ENCODE measurements at regions not wholly inside any gene's neighbourhood (a gene's known extent, or its start where the extent isn't known, plus 50 kb on each side); places are given as distances from the start of the nearest gene placed in this dataset.

GRCh38 chr4:58357947-58358346, 1247.8 kb upstream of the IGFBP7 start:
- no peak overlapping the region for H3K4me3 Mint-ChIP-seq (ENCODE audit: unreplicated experiment)
- no peak for DNase-seq (ENCODE audit: extremely low spot score, unreplicated experiment)
- no peak overlapping the region for H3K27ac Mint-ChIP-seq (ENCODE audit: unreplicated experiment)
- no peaks in the 10 kb centered on the region for H3K36me3 Mint-ChIP-seq (ENCODE audit: unreplicated experiment)
- H3K9me3 Mint-ChIP-seq (ENCODE audit: unreplicated experiment): peaks cover 16% of the 10 kb centered on the region
- TF ChIP-seq, protein P1, sequence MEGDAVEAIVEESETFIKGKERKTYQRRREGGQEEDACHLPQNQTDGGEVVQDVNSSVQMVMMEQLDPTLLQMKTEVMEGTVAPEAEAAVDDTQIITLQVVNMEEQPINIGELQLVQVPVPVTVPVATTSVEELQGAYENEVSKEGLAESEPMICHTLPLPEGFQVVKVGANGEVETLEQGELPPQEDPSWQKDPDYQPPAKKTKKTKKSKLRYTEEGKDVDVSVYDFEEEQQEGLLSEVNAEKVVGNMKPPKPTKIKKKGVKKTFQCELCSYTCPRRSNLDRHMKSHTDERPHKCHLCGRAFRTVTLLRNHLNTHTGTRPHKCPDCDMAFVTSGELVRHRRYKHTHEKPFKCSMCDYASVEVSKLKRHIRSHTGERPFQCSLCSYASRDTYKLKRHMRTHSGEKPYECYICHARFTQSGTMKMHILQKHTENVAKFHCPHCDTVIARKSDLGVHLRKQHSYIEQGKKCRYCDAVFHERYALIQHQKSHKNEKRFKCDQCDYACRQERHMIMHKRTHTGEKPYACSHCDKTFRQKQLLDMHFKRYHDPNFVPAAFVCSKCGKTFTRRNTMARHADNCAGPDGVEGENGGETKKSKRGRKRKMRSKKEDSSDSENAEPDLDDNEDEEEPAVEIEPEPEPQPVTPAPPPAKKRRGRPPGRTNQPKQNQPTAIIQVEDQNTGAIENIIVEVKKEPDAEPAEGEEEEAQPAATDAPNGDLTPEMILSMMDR (IDR thresholded peaks at IDR 0.05): no peak
- H3K27me3 Mint-ChIP-seq (ENCODE audit: unreplicated experiment): no peaks in the 10 kb centered on the region
- H3K4me1 Mint-ChIP-seq (ENCODE audit: unreplicated experiment): no peaks in the 10 kb centered on the region

DNA sequence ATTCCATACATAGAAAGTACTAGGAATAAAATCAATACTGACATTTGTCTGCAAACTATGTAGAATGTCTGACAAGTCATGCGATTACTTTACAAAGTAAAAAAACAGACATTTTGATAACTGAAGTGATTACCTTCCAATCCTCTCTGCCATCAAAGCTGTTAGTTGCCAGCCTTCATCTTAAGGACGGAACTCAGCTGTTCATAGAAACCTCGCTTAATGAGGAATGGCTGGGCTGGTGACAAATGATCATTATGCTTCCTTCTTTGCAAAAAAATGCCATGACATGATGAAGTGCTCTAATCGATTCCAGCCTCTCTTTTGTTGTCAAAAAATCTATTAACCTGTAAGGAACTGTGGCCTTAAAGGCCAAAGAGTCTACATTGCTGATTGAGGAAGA, 1214.9 kb upstream of the IGFBP7 start:
- Mint-ChIP-seq H3K9me3 (ENCODE audit: unreplicated experiment) (no peaks in the 10 kb centered on the region), H3K4me3 (ENCODE audit: unreplicated experiment) (no peak overlapping the region), H3K4me1 (ENCODE audit: unreplicated experiment) (no peaks in the 10 kb centered on the region), H3K27me3 (ENCODE audit: unreplicated experiment) (no peaks in the 10 kb centered on the region), H3K36me3 (ENCODE audit: unreplicated experiment) (no peaks in the 10 kb centered on the region), H3K27ac (ENCODE audit: unreplicated experiment) (no peak overlapping the region)
- TF ChIP-seq, protein P1 (IDR thresholded peaks at IDR 0.05): no peak
- no peak for DNase-seq (ENCODE audit: extremely low spot score, unreplicated experiment)

DNA sequence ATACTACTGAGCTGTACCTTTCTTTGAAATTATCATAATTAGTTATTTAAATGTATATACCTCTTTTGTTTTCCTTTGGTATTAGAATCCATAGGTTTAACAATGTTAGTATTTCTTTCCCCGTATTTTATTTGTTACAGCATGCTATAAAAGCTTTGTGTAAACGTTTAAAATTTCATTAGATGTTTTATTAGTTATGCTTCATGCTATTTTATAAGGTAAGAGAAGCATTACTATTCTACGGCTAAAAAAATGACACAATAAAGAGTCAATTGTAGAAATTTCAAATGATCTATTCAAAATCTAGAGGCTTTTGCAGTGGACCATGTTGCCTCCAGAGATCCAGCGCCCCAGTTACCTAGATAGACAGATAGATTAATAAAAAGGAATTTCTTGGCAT, 1203.3 kb upstream of the IGFBP7 start:
- H3K4me3 Mint-ChIP-seq (ENCODE audit: unreplicated experiment): no peak overlapping the region
- H3K36me3 Mint-ChIP-seq (ENCODE audit: unreplicated experiment): no peaks in the 10 kb centered on the region
- H3K27ac Mint-ChIP-seq (ENCODE audit: unreplicated experiment): no peak overlapping the region
- DNase-seq (ENCODE audit: extremely low spot score, unreplicated experiment): no peak
- H3K4me1 Mint-ChIP-seq (ENCODE audit: unreplicated experiment): no peaks in the 10 kb centered on the region
- no peaks in the 10 kb centered on the region for H3K9me3 Mint-ChIP-seq (ENCODE audit: unreplicated experiment)
- TF ChIP-seq, protein P1 (IDR thresholded peaks at IDR 0.05): no peak
- H3K27me3 Mint-ChIP-seq (ENCODE audit: unreplicated experiment): no peaks in the 10 kb centered on the region

GRCh38 chr4:58303456-58303855, 1193.3 kb upstream of the IGFBP7 start:
- H3K9me3 Mint-ChIP-seq (ENCODE audit: unreplicated experiment): peaks cover 7% of the 10 kb centered on the region
- no peak overlapping the region for H3K27ac Mint-ChIP-seq (ENCODE audit: unreplicated experiment)

DNA sequence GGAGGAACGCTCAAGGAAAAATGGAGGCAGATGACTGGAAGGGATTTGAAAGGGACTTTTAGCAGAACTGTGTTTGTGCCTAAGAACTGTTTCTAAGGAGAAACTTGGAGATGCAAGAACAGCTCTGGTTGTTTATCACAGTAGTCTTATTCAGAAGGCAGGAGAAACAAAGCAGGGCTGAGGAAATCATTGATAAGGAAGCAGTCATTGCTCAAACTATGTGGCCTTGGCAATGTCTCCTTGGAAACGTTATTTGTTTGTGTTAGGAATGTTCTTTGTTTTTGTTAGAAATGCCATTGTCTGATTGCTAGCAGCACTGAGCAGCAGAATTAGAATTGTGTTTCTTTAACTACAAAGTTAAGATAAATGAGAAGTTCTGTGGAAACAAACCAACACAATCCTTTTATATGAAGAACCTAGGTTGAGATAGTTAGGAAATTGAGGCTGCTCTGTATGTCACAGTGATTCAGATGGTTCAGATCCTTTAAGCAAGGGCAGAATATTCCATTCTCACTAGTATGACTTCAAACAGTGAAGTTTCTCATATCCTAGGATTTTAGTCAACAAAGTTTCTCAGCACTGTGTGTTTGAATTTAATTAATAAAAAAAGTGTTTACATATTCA, 1191.3 kb upstream of the IGFBP7 start:
- no peak for DNase-seq (ENCODE audit: extremely low spot score, unreplicated experiment)
- H3K4me3 Mint-ChIP-seq (ENCODE audit: unreplicated experiment): no peak overlapping the region
- H3K36me3 Mint-ChIP-seq (ENCODE audit: unreplicated experiment): no peaks in the 10 kb centered on the region
- no peaks in the 10 kb centered on the region for H3K27me3 Mint-ChIP-seq (ENCODE audit: unreplicated experiment)
- TF ChIP-seq, protein P1 (IDR thresholded peaks at IDR 0.05): no peak
- no peaks in the 10 kb centered on the region for H3K4me1 Mint-ChIP-seq (ENCODE audit: unreplicated experiment)
- H3K9me3 Mint-ChIP-seq (ENCODE audit: unreplicated experiment): peaks cover 7% of the 10 kb centered on the region
- H3K27ac Mint-ChIP-seq (ENCODE audit: unreplicated experiment): no peak overlapping the region

More at GRCh38 chr4:58303456-58303855, 1193.3 kb upstream of the IGFBP7 start:
- DNase-seq (ENCODE audit: extremely low spot score, unreplicated experiment): no peak
- Mint-ChIP-seq H3K4me3 (ENCODE audit: unreplicated experiment) (no peak overlapping the region), H3K36me3 (ENCODE audit: unreplicated experiment) (no peaks in the 10 kb centered on the region), H3K27me3 (ENCODE audit: unreplicated experiment) (no peaks in the 10 kb centered on the region), H3K4me1 (ENCODE audit: unreplicated experiment) (no peaks in the 10 kb centered on the region)
- TF ChIP-seq, protein P1 (IDR thresholded peaks at IDR 0.05): no peak

Data from osteocyte (in vitro differentiated cells).